ENCODE measurements at regions not wholly inside any gene's neighbourhood (a gene's known extent, or its start where the extent isn't known, plus 50 kb on each side); places are given as distances from the start of the nearest gene placed in this dataset.

GRCh38 chr20:59495894-59496510, 108.3 kb upstream of the PHACTR3 start:
- no peaks in the 10 kb centered on the region for H3K79me2 ChIP-seq (ENCODE audit: control insufficient read depth, insufficient read depth, low read length)
- dilution Hi-C loops (cut with MboI; ENCODE audit: extremely low pct_ligation_motif_present, low sequenced_read_pairs), result no loop called here
- no peak overlapping the region for H2AFZ ChIP-seq (ENCODE audit: low read depth, low read length)
- no peak overlapping the region for H3K27ac ChIP-seq (ENCODE audit: insufficient read depth, low read depth, low read length)
- no TSS peak for BruUV-seq (replicated peaks)
- H3K9me1 ChIP-seq (replicated peaks; ENCODE audit: control insufficient read depth, extremely low read depth, insufficient read depth, low read length), result no peaks in the 10 kb centered on the region
- H3K36me3 ChIP-seq (ENCODE audit: control insufficient read depth in 2 of 2, extremely low read depth in 1 of 2, insufficient read depth in 2 of 2, low read length in 2 of 2), result no peaks in the 10 kb centered on the region
- TF ChIP-seq FOS (IDR thresholded peaks at IDR 0.05; ENCODE audit: borderline replicate concordance, insufficient read depth, low read length) (no peak), MYC (IDR thresholded peaks at IDR 0.05; ENCODE audit: low read depth, low read length) (no peak)
- TF ChIP-seq, protein P1, sequence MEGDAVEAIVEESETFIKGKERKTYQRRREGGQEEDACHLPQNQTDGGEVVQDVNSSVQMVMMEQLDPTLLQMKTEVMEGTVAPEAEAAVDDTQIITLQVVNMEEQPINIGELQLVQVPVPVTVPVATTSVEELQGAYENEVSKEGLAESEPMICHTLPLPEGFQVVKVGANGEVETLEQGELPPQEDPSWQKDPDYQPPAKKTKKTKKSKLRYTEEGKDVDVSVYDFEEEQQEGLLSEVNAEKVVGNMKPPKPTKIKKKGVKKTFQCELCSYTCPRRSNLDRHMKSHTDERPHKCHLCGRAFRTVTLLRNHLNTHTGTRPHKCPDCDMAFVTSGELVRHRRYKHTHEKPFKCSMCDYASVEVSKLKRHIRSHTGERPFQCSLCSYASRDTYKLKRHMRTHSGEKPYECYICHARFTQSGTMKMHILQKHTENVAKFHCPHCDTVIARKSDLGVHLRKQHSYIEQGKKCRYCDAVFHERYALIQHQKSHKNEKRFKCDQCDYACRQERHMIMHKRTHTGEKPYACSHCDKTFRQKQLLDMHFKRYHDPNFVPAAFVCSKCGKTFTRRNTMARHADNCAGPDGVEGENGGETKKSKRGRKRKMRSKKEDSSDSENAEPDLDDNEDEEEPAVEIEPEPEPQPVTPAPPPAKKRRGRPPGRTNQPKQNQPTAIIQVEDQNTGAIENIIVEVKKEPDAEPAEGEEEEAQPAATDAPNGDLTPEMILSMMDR (IDR thresholded peaks at IDR 0.05; ENCODE audit: extremely low read depth in 1 of 2, insufficient read depth in 1 of 2, low read depth in 1 of 2, low read length in 2 of 2), result peak; percentile 82 to 90
- no peak overlapping the region for H3K4me2 ChIP-seq (ENCODE audit: insufficient read depth, low read length)
- H3K4me3 ChIP-seq (replicated peaks in 1 of 3; ENCODE audit: insufficient read depth in 1 of 3, low read depth in 1 of 3, low read length in 3 of 3), result no peak overlapping the region
- no peaks in the 10 kb centered on the region for H3K4me1 ChIP-seq (ENCODE audit: control insufficient read depth, extremely low read depth, insufficient read depth, low read length)
- no peak overlapping the region for H3K9ac ChIP-seq (replicated peaks; ENCODE audit: extremely low read depth, insufficient read depth, low read length)
- DNase-seq (ENCODE audit: low read depth, low spot score) (peak; percentile 56), FAIRE-seq (peak; percentile 68)
- POLR2A ChIA-PET, result no interaction called here
- CTCF ChIA-PET, result interaction anchor here (0.6 to 4.0 kb wide), 39 partner anchors 9 to 1304 kb away, joined by 3 to 57 read pairs (median 5); partner anchors contain the start of gene GNAS
- H3K9me3 ChIP-seq (replicated peaks; ENCODE audit: control insufficient read depth, insufficient read depth, low read length), result no peaks in the 10 kb centered on the region
- H4K20me1 ChIP-seq (replicated peaks; ENCODE audit: control insufficient read depth, extremely low read depth, insufficient read depth, low read length), result no peaks in the 10 kb centered on the region
- intact Hi-C loops (cut with micrococcal nuclease), result loop anchor here (1.0 to 10.0 kb wide), 4 partner anchors 274 to 626 kb away; no protein-coding TSS in a partner anchor
- H3K27me3 ChIP-seq (ENCODE audit: control insufficient read depth in 2 of 2, insufficient read depth in 2 of 2, low read length in 2 of 2), result no peaks in the 10 kb centered on the region

DNA sequence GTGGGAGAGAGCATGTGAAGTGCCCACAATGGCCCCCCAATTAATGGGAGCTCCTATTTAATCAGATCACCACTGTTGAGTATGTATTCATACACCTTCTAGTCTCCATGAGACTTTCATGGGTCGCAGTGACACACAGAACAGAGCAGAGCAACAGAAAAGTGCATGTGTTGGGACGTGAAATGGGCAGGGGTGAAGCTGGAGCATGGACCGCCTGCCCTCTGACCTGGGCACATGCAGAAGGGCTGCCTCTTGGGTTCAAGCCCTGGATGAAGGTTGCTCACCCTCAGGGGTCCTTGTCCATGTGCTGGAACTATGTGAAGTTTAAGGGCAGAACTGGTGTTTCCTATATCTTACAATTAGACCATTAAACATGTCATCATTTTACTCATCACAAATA, 106.0 kb upstream of the PHACTR3 start:
- H3K79me2 ChIP-seq (ENCODE audit: control insufficient read depth, insufficient read depth, low read length), result no peaks in the 10 kb centered on the region
- intact Hi-C loops (cut with micrococcal nuclease) (loop anchor here (10.0 kb wide), 2 partner anchors 413 to 443 kb away; no protein-coding TSS in a partner anchor), dilution Hi-C loops (cut with MboI; ENCODE audit: extremely low pct_ligation_motif_present, low sequenced_read_pairs) (no loop called here)
- no peaks in the 10 kb centered on the region for H3K27me3 ChIP-seq (ENCODE audit: control insufficient read depth in 2 of 2, insufficient read depth in 2 of 2, low read length in 2 of 2)
- no peaks in the 10 kb centered on the region for H4K20me1 ChIP-seq (replicated peaks; ENCODE audit: control insufficient read depth, extremely low read depth, insufficient read depth, low read length)
- H3K4me3 ChIP-seq (replicated peaks in 1 of 3; ENCODE audit: insufficient read depth in 1 of 3, low read depth in 1 of 3, low read length in 3 of 3), result no peak overlapping the region
- POLR2A ChIA-PET, result interaction anchor here (0.6 kb wide), 1 partner anchor 1377 kb away, joined by 3 read pairs; no protein-coding TSS in a partner anchor
- CTCF ChIA-PET, result no interaction called here
- no peaks in the 10 kb centered on the region for H3K36me3 ChIP-seq (ENCODE audit: control insufficient read depth in 2 of 2, extremely low read depth in 1 of 2, insufficient read depth in 2 of 2, low read length in 2 of 2)
- no peak overlapping the region for H3K4me2 ChIP-seq (ENCODE audit: insufficient read depth, low read length)
- H3K27ac ChIP-seq (ENCODE audit: insufficient read depth, low read depth, low read length), result no peak overlapping the region
- H3K9me1 ChIP-seq (replicated peaks; ENCODE audit: control insufficient read depth, extremely low read depth, insufficient read depth, low read length), result no peaks in the 10 kb centered on the region
- H2AFZ ChIP-seq (ENCODE audit: low read depth, low read length), result no peak overlapping the region
- no peaks in the 10 kb centered on the region for H3K4me1 ChIP-seq (ENCODE audit: control insufficient read depth, extremely low read depth, insufficient read depth, low read length)
- no peak overlapping the region for H3K9ac ChIP-seq (replicated peaks; ENCODE audit: extremely low read depth, insufficient read depth, low read length)
- H3K9me3 ChIP-seq (replicated peaks; ENCODE audit: control insufficient read depth, insufficient read depth, low read length), result no peaks in the 10 kb centered on the region
- DNase-seq (ENCODE audit: low read depth, low spot score) (no peak), FAIRE-seq (no peak)
- no TSS peak for BruUV-seq (replicated peaks)
- TF ChIP-seq, protein P1 (IDR thresholded peaks at IDR 0.05; ENCODE audit: extremely low read depth in 1 of 2, insufficient read depth in 1 of 2, low read depth in 1 of 2, low read length in 2 of 2), result no peak
- TF ChIP-seq FOS (IDR thresholded peaks at IDR 0.05; ENCODE audit: borderline replicate concordance, insufficient read depth, low read length) (no peak), POLR2A (IDR thresholded peaks at IDR 0.05; ENCODE audit: low read depth, low read length) (no peak), POLR2AphosphoS5 (IDR thresholded peaks at IDR 0.05; ENCODE audit: insufficient read depth, low read depth, low read length) (no peak), EZH2 (IDR thresholded peaks at IDR 0.05; ENCODE audit: borderline replicate concordance, low read depth, low read length, severe bottlenecking) (no peak), JUN (IDR thresholded peaks at IDR 0.05; ENCODE audit: borderline replicate concordance, insufficient read depth, insufficient read length, low read depth) (no peak), MYC (IDR thresholded peaks at IDR 0.05; ENCODE audit: low read depth, low read length) (no peak), GATA2 (IDR thresholded peaks at IDR 0.05; ENCODE audit: insufficient read depth, insufficient read length, low read depth, low read length) (no peak)
- TF ChIP-seq, protein P2, sequence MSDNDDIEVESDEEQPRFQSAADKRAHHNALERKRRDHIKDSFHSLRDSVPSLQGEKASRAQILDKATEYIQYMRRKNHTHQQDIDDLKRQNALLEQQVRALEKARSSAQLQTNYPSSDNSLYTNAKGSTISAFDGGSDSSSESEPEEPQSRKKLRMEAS (IDR thresholded peaks at IDR 0.05; ENCODE audit: insufficient read depth, insufficient read length), result no peak

Measured in endothelial cell of umbilical vein (primary cell).